ENCODE measurements at regions not wholly inside any gene's neighbourhood (a gene's known extent, or its start where the extent isn't known, plus 50 kb on each side); places are given as distances from the start of the nearest gene placed in this dataset.
"Not testable (repeated sequence)": the region's sequence is repeated elsewhere in the genome, so short reads cannot be mapped to it uniquely, and the experiment has no call there.

DNA sequence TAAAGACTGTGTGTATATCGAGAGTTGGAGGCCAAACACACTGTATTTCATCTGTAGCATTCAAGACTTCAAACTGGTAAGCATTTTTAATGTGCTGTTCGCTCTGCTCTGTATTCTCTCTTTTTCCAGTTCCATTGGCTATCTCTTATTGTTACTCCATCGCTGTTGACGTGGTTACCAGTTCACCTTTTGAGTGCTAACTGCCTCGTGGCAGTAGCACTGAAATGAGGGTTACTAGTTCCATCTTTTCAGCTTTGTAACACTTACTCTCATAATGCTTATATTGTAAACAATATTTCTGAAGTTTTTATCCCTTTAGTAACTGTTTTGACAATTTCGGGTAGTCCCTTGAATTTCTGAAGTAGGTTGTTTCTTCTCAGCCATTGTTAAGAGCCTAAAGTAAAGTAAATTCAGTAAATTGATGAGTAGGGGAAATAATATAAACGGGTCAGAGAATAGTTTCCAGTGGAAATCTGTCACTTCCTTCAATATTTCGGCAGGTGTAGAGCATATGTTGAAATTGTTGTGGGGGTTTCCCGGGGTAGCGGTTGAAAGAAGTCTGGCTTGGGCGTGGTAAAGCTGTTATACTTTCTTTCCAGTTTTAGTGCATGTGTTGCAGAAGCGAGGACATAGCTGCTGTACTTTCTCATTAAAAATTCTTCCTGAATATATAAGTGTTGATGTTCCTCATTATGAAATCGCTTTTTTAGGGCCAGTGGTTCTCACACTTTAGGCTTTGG is 175.7 kb upstream of the GOLGA6L22 start:
- H3K27me3 ChIP-seq (ENCODE audit: low read depth, low read length); H4K20me1 ChIP-seq (ENCODE audit: insufficient read depth, low read length); H3K79me2 ChIP-seq (ENCODE audit: low read length); H3K36me3 ChIP-seq (replicated peaks; ENCODE audit: low read depth, low read length); H3K9me3 ChIP-seq (ENCODE audit: insufficient read depth, low read length); H2AFZ ChIP-seq (ENCODE audit: low read depth, low read length); H3K27ac ChIP-seq (ENCODE audit: low read length); H3K9ac ChIP-seq (ENCODE audit: low read length): not testable (repeated sequence)
- H3K4me1 ChIP-seq (ENCODE audit: low read length): peaks cover 11% of the 10 kb centered on the region
- H3K4me2 ChIP-seq (ENCODE audit: low read length): peak overlapping the region; percentile 58
- H3K4me3 ChIP-seq (ENCODE audit: low read length): peak overlapping the region; percentile 47; the same call in 1 of the 2 replicates

GRCh38 chr15:22284795-22285420 is 173.8 kb upstream of the GOLGA6L22 start:
- H3K36me3 ChIP-seq (replicated peaks; ENCODE audit: low read depth, low read length): not testable (repeated sequence)

GRCh38 chr15:22291054-22291453 is 167.6 kb upstream of the GOLGA6L22 start:
- not testable (repeated sequence) for H3K79me2 ChIP-seq (ENCODE audit: low read length); H3K4me1 ChIP-seq (ENCODE audit: low read length); H3K27me3 ChIP-seq (ENCODE audit: low read depth, low read length); H3K27ac ChIP-seq (ENCODE audit: low read length); H3K36me3 ChIP-seq (replicated peaks; ENCODE audit: low read depth, low read length); H3K9me3 ChIP-seq (ENCODE audit: insufficient read depth, low read length); H3K4me3 ChIP-seq (ENCODE audit: low read length); H2AFZ ChIP-seq (ENCODE audit: low read depth, low read length); H4K20me1 ChIP-seq (ENCODE audit: insufficient read depth, low read length); H3K4me2 ChIP-seq (ENCODE audit: low read length); H3K9ac ChIP-seq (ENCODE audit: low read length)

More at GRCh38 chr15:22284795-22285420, 173.8 kb upstream of the GOLGA6L22 start:
- not testable (repeated sequence) for H2AFZ ChIP-seq (ENCODE audit: low read depth, low read length); H3K4me2 ChIP-seq (ENCODE audit: low read length); H3K9ac ChIP-seq (ENCODE audit: low read length); H3K27me3 ChIP-seq (ENCODE audit: low read depth, low read length); H4K20me1 ChIP-seq (ENCODE audit: insufficient read depth, low read length); H3K9me3 ChIP-seq (ENCODE audit: insufficient read depth, low read length); H3K27ac ChIP-seq (ENCODE audit: low read length); H3K79me2 ChIP-seq (ENCODE audit: low read length); H3K4me3 ChIP-seq (ENCODE audit: low read length)
- peaks cover 11% of the 10 kb centered on the region for H3K4me1 ChIP-seq (ENCODE audit: low read length)

GRCh38 chr15:22303112-22303511 is 155.6 kb upstream of the GOLGA6L22 start:
- H3K36me3 ChIP-seq (replicated peaks; ENCODE audit: low read depth, low read length); H3K79me2 ChIP-seq (ENCODE audit: low read length); H3K4me1 ChIP-seq (ENCODE audit: low read length); H4K20me1 ChIP-seq (ENCODE audit: insufficient read depth, low read length); H3K27me3 ChIP-seq (ENCODE audit: low read depth, low read length); H3K9ac ChIP-seq (ENCODE audit: low read length); H2AFZ ChIP-seq (ENCODE audit: low read depth, low read length); H3K9me3 ChIP-seq (ENCODE audit: insufficient read depth, low read length); H3K27ac ChIP-seq (ENCODE audit: low read length); H3K4me3 ChIP-seq (ENCODE audit: low read length); H3K4me2 ChIP-seq (ENCODE audit: low read length): not testable (repeated sequence)

Measured in OCI-LY3 (cell line).